Sigmoid colon (tissue), 4 donors: ENCODE measurements at regions not wholly inside any gene's neighbourhood (a gene's known extent, or its start where the extent isn't known, plus 50 kb on each side); places are given as distances from the start of the nearest gene placed in this dataset.

Experiments used
- EP300 ChIP-seq, 4 donors: sonication (generic); formaldehyde crosslinking; IDR thresholded peaks; one replicate each; pipeline ENCODE4 v1.6.1; 2017; ENCODE audit warnings: antibody characterized with exemption in 4 of 4
- POLR2A ChIP-seq, 2 donors: fragments of 450-650 bp; IDR thresholded peaks; one replicate each; pipeline ENCODE4 v1.6.1; 2016; ENCODE audit warnings: antibody characterized with exemption in 2 of 2, mild to moderate bottlenecking in 2 of 2, moderate library complexity in 2 of 2
- POLR2AphosphoS5 ChIP-seq, 4 donors: sonication (generic); formaldehyde crosslinking; IDR thresholded peaks; one replicate each; pipeline ENCODE4 v1.6.1; 2017; ENCODE audit warnings: antibody characterized with exemption in 4 of 4
- TF ChIP-seq, protein P1 (sequence below), 4 experiments: fragments of 450-650 bp in 3 of 4; fragments of 200-600 bp in 1 of 4; IDR thresholded peaks; one replicate each; pipeline ENCODE4 v1.5.1; 2016 to 2019; ENCODE audit warnings: antibody characterized with exemption in 4 of 4, mild to moderate bottlenecking in 3 of 4, moderate library complexity in 2 of 4

DNA sequence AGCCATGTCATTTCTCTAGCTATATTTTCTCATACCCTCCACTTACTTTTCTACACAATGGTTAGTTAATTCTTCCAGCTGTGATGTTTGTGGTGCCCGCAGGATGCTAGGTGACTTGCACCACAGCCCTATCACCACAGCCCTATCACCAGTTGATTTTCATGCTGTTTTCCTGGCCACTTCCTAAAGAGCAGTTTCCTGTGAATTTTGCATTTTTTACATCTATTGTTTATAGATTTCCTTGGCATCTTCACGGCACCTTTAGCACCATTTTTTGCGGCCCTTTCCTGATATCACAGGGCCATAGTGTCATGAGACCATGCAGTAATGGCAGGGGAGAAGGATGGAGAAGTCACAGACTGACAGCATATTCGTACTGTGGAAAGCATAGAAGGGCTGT, 132.9 kb upstream of the PRICKLE2 start:
- TF ChIP-seq, protein P1, sequence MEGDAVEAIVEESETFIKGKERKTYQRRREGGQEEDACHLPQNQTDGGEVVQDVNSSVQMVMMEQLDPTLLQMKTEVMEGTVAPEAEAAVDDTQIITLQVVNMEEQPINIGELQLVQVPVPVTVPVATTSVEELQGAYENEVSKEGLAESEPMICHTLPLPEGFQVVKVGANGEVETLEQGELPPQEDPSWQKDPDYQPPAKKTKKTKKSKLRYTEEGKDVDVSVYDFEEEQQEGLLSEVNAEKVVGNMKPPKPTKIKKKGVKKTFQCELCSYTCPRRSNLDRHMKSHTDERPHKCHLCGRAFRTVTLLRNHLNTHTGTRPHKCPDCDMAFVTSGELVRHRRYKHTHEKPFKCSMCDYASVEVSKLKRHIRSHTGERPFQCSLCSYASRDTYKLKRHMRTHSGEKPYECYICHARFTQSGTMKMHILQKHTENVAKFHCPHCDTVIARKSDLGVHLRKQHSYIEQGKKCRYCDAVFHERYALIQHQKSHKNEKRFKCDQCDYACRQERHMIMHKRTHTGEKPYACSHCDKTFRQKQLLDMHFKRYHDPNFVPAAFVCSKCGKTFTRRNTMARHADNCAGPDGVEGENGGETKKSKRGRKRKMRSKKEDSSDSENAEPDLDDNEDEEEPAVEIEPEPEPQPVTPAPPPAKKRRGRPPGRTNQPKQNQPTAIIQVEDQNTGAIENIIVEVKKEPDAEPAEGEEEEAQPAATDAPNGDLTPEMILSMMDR (IDR thresholded peaks at IDR 0.05) = no peak
- TF ChIP-seq EP300 (IDR thresholded peaks at IDR 0.05) (no peak), POLR2A (IDR thresholded peaks at IDR 0.05) (no peak), POLR2AphosphoS5 (IDR thresholded peaks at IDR 0.05) (no peak)
